ENCODE measurements at regions not wholly inside any gene's neighbourhood (a gene's known extent, or its start where the extent isn't known, plus 50 kb on each side); places are given as distances from the start of the nearest gene placed in this dataset.
"Not testable (repeated sequence)": the region's sequence is repeated elsewhere in the genome, so short reads cannot be mapped to it uniquely, and the experiment has no call there.

DNA sequence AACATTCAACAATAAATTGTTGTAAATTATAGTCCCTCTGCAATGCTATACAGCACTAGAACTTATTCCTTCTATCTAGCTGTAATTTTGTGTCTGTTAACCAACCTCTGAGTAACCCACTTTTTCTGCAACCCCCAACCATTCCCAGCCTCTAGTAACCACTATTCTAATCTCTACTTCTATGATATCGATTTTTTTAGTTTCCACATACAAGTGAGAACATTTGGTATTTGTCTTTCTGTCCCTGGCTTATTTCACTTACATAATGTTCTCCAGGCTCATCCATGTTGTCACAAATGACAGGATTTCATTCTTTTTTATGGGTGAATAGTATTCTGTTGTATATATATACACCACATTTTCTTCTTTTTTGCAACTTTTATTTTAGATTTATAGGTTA is 147.6 kb downstream of the MAIP1 start:
- no peak for DNase-seq

DNA sequence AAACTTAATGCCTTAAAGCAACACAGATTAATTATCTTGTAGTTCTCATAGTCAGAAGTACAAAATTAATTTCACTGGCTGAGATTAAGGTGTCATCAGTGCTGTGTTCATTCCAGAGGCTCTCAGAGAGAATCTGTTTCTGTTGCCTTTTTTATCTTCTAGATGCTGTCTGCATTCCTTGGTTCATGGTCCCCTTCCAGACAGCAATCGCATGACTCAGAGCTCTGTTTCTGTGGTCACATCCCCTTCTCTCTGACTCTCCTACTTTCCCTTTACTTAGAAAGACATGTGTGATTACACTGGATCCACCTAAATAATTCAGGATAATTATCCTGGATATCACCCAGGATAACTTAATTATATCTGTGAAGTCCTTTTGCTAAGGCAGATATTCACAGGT is 148.6 kb downstream of the MAIP1 start:
- no peak for DNase-seq

DNA sequence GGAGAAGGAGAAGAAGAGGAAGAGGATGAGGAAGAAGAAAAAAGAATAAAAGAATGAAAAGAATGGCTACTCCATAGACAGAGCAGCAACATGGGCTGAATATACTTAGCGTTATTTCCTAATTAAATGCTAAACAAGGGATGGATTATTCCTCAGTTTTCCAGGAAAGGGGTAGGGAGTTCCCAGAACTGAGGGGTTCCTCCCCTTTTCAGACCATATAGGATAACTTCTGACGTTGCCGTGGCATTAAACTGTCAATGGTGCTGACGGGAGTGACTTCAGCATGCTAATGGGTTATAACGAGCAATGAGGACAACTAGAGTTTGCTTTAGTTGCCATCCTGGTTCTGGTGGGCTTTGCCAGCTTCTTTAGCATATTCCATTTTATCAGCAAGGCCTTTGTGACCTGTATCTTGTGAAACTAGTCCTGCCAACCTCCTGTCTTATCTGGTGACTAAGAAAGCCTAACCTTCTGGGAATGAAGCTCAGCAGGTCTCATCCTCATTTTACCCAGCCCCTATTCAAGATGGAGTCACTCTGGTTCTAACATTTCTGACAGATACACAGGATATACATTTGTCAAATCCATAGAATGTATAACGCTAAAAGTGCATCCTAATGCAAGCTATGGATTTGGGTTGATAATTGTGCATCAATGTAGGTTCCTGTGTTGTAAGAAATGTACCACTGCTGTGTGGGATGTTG is 152.3 kb downstream of the MAIP1 start:
- DNase-seq = no peak

DNA sequence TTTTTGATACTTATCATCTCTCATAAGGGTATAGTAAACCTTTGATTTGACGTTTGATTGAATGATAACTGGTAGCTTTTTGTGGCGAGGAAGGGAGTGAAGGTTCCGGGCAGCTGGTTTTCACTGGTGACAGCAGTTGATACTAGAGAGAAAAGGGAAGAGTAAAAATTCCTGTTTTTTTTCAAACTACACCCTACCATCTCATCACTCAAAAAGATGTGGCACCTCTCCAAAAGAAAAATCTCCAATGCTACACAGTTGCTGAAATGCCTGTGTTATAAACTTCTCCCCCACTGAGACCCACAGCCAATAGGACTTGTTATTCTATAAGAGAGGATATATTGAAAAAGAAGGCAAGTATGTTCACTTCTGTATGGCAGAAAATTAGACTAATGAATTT is 154.0 kb downstream of the MAIP1 start:
- DNase-seq = no peak

DNA sequence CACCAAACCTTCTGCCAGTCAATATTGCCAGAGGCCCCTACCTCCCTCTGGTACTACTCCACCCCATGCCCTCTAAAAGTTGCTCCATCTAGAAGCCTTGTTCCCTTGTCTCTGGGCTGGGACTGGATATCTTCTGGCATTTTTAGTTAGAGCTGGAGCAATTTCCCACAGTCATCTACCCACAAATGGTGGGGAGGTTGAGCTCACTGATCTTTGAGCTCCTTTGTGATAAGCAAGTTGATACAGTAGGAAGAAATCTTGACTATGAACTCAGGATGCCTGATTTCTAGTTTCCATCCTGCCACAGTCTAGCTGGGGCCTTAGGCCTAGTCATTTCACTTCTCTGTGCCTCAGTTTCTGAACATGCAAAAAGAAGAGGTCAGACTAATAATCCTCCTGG is 155.0 kb downstream of the MAIP1 start:
- DNase-seq = no peak

DNA sequence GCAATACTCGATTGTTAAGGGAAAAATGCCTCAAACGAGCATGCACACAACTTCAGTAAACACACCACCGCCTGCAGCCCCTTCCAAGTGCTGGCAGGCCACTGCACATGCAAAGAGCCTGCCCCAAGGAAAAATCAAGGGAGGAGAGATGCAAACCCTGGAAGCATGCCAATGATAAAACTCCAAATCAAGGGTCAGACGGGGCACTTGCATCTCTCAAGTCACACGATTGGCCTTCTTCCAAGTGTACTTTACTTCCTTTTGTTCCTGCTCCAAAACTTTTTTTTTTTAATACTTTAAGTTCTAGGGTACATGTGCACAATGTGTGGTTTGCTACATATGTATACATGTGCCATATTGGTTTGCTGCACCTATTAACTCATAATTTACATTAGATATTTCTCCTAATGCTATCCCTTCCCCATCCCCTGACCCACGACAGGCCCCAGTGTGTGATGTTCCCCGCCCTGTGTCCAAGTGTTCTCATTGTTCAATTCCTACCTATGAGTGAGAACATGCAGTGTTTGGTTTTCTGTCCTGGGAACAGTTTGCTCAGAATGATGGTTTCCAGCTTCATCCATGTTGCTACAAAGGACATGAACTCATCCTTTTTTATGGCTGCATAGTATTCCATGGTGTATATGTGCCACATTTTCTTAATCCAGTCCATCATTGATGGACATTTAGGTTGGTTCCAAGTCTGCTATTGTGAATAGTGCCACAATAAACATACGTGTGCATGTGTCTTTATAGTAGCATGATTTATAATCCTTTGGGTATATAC is 157.8 kb downstream of the MAIP1 start:
- not testable (repeated sequence) for DNase-seq

DNA sequence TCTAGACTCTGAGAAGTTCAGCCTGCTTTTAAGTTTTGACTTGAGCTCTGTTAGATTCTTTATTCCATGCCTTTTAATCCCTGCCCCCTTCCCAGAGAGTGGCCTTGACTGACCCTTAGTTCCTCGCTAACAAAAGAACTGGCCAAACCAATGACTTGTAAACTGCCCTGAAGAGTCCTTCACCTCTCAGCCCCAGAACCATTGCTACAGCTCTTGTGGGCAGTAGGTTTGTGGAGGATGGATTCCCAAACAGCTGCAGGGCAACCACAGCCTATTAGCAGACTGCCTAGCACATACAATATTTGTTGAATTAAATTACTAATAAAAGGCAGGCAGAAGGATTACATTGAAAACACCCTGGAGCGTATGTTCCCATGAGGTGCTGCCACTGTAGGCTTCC is 163.9 kb downstream of the MAIP1 start:
- DNase-seq = no peak

DNA sequence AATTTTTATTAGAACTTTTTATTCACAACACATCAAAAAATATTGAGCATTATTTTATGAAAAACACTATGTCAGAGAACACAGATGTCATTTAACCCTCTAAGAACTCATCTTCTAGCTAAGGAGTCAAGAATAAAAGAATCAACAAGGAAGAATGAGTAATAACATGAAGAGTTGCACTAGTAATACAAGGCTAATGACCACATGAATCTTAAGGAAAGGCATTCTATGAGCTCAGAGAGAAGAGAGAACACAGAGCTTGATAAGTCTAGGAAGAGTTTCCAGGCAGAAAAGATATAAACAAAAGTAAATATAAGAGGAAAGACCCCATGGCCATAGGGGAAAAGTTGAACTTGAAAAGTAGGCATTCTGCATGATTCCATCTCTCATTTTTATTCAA is 166.5 kb downstream of the MAIP1 start:
- DNase-seq = no peak

DNA sequence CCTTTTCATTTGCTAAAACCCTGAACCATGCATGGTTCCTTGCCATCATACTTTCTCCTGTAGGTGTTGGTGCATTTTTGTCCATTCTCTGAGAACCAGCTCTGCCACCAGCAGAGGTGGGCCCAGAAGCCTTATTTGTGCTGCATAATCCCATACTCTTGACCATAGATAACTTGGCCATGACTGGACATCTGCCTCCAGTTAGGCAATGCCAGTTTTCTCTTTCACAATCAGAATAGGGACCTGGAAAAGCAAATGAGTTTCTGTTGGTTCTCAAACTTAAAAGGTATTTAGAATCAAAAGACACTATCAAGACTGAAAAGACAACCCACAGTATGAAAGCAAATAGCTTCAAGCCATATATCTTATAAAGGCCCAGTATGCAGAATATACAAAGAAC is 167.3 kb downstream of the MAIP1 start:
- no peak for DNase-seq

DNA sequence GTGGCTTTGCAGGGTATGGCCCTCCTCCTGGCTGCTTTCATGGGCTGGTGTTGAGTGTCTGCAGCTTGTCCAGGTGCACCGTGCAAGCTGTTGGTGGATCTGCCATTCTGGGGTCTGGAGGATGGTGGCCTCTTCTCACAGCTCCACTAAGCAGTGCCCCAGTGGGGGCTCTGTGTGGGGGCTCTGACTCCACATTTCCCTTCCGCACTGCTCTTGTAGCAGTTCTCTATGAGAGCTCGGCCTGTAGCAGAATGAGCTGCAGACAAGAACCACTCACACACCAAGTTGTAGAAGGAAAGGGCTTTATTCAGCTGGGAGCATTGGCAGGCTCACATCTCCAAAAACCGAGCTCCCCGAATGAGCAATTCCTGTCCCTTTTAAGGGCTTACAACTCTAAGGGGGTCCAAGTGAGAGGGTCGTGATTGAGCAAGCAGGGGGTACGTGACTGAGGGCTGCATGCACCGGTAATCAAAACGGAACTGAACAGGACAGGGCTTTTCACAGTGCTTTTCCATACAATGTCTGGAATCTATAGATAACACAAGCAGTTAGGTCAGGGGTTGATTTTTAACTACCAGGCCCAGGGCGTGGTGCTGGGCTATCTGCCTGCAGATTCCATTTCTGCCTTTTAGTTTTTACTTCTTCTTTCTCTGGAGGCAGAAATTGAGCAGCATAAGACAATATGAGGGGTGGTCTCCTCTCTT is 169.4 kb downstream of the MAIP1 start:
- DNase-seq = not testable (repeated sequence)

DNA sequence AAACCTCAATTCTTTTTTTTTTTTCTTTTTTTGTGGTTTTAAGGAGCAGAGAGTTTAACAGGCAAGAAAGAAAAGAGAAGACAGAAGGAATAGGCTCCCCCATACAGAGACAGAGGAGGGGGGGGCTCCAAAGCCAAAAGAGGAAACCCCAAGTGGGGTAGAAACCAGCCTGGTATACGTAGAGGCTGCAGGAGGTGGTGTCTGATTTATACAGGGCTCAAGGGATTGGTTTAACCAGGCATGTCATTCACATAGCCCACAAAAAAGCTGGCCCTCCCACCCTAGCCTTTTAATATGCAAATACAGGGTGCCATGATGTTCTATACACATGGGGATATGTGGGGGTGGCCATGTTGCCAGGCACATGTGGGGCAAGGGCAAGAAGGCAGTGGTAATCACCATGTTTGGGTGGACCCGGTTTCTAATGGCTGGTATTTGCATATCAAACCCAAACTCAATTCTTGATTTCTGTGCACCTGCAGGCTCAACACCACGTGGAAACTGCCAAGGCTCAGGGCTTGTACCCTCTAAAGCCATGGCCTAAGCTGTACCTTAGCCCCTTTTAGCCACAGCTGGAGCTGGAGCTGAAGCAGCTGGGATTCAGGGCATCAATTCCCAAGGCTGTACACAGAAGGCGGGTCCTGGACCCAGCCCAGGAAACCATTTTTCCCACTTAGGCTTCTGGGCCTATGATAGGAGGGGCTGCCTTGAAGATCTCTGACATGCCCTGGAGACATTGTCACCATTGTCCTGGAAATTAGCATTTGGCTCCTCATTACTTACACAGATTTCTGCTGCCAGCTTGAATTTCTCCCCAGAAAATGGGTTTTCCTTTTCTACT is 170.3 kb downstream of the MAIP1 start:
- no peak for DNase-seq

DNA sequence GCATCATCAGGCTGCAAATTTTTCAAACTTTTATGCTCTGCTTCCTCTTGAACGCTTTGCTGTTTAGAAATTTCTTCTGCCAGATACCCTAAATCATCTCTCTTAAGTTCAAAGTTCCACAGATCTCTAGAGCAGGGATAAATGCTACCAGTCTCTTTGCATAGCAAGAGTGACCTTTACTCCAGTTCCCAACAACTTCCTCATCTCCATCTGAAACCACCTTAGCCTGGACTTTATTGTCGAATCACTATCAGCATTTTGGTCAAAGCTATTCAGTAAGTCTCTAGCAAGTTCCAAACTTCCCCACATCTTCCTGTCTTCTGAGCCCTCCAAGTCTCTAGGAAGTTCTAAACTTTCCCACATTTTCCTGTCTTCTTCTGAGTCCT is 170.9 kb downstream of the MAIP1 start:
- not testable (repeated sequence) for DNase-seq

DNA sequence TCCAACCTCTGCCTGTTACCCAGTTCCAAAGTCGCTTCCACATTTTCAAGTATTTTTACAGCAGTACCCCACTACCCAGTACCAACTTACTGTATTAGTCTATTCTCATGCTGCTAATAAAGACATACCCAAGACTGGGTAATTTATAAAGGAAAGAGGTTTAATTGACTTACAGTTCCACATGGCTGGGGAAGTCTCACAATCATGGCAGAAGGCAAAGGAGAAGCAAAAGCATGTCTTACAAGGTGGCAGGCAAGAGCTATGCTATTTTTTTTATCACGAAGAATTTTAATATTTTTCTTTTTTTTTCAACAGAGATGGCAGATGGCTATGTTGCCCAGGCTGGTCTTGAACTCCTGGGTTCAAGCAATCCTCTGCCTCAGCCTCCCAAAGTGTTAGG is 171.3 kb downstream of the MAIP1 start:
- not testable (repeated sequence) for DNase-seq

DNA sequence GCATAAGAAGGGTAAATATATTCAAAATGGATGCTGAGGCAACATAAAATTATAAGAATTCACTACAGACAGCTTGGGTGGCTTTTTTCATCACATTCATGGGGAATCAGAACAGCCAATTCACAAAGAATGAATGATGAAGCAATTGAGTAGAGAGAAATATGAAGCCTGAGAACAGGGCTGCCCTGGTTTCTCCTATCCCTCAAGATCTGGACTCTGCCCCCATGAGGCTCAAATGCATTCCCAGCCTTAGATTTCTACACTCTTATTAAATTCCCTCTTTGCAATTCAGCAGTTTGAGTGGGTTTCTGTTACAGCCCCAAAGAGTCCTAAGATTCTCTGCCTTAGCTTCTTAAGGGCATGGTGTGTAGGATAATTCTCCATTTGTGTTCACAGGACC is 172.5 kb downstream of the MAIP1 start:
- no peak for DNase-seq

DNA sequence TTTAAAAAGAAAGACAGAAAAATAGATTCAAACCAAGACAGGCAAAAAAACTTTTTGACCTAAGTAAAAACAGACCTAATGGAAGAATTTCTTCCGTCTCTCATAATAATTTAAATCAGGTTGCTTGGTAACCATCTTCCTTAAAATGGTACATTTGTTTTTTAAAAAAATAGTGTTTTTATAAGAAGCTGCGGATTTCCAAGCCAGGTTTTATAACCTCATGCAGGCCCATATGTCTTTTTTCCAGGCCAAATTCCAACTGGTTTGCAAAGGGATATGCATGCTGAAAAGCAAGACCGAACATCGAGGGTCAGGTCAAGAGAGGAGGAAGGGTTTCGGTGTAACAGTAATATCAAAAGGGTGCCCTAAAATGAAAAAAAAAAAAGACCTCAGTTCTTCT is 172.9 kb downstream of the MAIP1 start:
- DNase-seq = no peak

DNA sequence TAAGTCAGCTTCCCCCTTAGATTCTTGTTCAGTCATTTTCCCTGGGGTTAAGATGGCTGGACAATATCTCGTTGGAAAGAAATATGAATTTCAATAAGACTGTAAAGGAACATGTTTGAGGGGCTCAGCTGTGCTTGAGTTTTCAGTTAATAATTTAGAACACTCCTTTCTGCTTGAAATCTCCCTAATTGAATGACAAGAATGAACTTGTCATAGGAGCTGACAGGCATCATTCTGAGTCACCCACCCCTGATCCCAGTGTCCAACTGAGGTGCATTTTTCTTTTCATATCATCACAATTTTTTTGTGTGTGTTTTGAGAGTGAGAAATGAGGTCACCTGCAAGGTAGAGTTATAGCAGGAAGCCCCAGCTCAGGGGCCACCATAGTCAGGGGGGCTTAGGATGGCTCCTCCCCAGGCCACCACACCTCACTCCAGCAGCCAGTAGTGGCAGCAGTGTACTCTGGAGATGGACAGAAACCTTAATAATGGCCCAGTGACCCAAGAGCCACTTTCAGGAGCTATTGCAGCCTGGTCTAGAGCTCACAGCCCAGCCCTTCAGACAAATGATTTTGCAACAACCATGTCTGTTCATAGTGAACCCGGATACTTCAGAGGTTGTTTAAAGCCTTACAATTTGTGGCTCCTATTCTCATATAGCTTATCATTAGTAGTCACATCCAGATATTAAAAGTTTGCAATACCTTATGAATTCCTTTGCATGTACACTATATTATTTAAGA is 174.5 kb downstream of the MAIP1 start:
- DNase-seq = no peak

DNA sequence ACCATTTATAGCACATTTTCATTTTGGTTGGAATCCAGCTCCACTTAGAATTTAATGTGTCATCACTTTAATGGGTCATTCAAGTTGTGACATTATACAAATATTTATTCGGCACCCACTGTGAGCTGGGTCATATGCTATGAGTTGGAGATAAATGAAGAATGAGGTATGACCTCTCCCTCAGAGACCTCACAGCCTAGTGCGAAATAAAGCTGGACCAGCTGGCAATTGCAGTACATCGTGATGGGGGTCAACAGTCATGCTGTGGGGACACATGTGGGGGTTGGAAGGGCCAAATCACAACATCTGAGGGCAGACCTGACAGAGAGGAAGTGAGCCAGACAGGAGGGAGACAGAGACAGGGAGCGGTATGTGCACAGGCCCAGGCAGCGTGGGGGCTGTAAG is 175.4 kb downstream of the MAIP1 start:
- no peak for DNase-seq

DNA sequence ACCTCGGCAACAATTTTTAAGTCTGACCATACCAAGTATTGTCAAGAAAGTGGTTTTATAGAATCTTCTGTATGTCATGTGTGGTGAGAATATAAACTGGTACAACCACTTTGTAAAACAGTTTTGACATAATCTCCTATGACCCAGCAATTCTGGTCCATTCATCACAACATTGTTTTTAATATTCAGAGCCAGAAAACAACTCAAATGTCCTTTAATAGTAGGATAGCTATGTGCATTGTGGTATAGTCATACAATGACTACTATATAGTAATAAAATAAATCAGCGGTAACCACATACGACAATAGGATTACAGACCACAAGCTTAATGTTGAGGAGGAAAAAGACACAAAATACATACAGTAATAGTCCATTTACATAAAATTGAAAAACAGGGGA is 175.2 kb upstream of the SPATS2L start:
- no peak for DNase-seq

DNA sequence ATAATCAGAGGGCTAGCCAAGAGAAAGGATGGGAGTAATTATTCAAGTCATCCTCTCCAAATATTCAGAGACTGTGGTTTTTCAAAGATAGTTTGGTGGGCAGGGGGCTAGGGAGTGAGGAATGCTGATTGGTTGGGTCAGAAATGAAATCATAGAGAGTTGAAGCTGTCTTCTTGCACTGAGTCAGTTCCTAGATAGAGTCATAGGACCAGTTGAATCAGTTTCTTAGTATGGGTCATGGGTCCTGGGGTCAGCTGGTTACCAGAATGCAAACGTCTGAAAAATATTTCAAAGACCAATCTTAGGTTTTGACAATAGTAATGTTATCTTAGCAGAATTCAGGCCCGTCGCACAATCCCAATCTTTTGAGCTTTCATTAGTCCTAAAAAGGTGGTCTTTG is 171.4 kb upstream of the SPATS2L start:
- DNase-seq = no peak

DNA sequence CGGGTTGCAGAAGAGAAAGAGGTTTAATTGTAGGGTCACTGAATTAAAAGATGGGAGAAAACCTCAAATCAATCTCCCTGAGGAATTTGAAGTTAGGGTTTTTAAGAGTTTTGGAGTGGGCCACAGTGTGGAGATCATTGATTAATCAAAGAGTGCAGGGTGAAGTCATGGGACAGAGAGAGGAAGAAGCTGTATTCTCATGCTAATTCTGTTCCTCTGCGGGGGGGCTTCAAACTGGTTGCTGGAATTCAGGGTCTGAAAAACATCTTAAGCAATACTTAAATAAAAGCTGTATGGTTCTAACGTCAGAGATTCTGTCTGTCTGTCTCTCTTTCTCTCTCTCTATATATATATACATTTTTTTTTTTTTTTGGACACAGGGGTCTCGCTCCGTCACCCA is 169.8 kb upstream of the SPATS2L start:
- DNase-seq = no peak

DNA sequence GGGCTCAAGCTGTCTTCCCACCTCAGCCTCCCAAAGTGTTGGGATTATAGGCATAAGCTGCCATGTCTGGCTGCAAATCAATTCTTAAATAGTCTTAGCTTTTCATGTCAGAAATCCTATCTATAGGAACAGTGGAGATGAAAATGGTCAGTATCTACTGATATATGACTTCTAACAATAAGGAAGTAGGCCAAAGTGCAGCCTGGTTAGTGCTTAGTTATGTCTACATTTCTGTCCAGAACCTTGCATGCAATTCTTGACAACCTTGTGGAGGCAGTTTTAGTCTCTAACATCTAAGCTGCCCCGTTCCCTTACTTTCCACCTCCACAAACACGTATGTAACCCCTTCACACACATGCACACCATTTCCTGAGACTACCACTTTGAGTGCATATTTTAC is 169.2 kb upstream of the SPATS2L start:
- no peak for DNase-seq

DNA sequence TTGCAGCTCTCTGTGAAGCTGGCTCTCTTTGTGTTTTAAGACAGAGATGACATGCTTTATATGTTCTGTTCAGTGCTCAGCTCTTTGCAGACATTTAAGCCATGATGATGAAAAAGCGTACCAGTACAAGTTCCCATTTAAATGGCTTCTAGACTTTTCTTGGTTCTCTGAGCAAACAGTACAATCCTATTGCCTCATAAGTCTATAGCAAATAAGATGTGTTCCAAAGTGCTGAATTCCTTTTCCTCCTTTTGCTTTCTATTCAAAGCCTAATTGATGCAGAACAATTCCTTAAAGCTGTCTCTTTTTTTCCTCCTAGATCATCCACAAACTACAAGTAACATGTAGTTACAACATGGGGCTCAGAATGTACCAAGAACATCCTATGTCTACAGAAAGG is 168.8 kb upstream of the SPATS2L start:
- DNase-seq = no peak

Measured in NCI-H2227 treated with DMSO at 0.1 percent for 48 hours (cell line).